GM23338 (cell line): ENCODE measurements at regions not wholly inside any gene's neighbourhood (a gene's known extent, or its start where the extent isn't known, plus 50 kb on each side); places are given as distances from the start of the nearest gene placed in this dataset.

Experiments used
- ATAC-seq: fragments of 200-7000 bp; cut with Tn5 transposase; 3 replicates; pipeline ENCODE4 v1.9.1; 2020
- DNase-seq: peaks from one replicate; pipeline ENCODE4 v3.0.0-alpha.2; 2015; ENCODE audit warnings: low spot score
- H2AFZ ChIP-seq: fragments of 200-600 bp; sonication (generic); 2 replicates; pipeline ENCODE4 v1.8.0; 2016; ENCODE audit warnings: antibody characterized with exemption, mild to moderate bottlenecking, moderate library complexity
- H3F3A ChIP-seq: fragments of 200-600 bp; sonication (generic); replicated peaks from 2 replicates; pipeline ENCODE4 v1.8.0; 2017; ENCODE audit warnings: antibody characterized with exemption, mixed run types, low read depth
- H3K27ac ChIP-seq: fragments of 200-600 bp; sonication (generic); 2 replicates; pipeline ENCODE4 v1.6.1; 2016; ENCODE audit warnings: low read depth
- H3K27me3 ChIP-seq: fragments of 200-600 bp; sonication (generic); 2 replicates; pipeline ENCODE4 v1.8.0; 2016; ENCODE audit warnings: mild to moderate bottlenecking, mixed run types, moderate library complexity; ENCODE audit not compliant: insufficient read depth
- H3K36me3 ChIP-seq: fragments of 200-600 bp; sonication (generic); 2 replicates; pipeline ENCODE4 v1.8.0; 2016; ENCODE audit warnings: mild to moderate bottlenecking; ENCODE audit not compliant: insufficient read depth
- H3K4me1 ChIP-seq: fragments of 200-600 bp; sonication (generic); 2 replicates; pipeline ENCODE4 v1.8.0; 2016; ENCODE audit warnings: mild to moderate bottlenecking, moderate library complexity; ENCODE audit not compliant: insufficient read depth
- H3K4me2 ChIP-seq: fragments of 200-600 bp; sonication (generic); 2 replicates; pipeline ENCODE4 v1.7.1; 2017; ENCODE audit warnings: mixed run types
- H3K4me3 ChIP-seq: fragments of 200-600 bp; sonication (generic); 2 replicates; pipeline ENCODE4 v1.6.1; 2016; ENCODE audit warnings: mixed run types
- H3K79me2 ChIP-seq: fragments of 200-600 bp; sonication (generic); replicated peaks from 2 replicates; pipeline ENCODE4 v1.8.0; 2017; ENCODE audit warnings: mild to moderate bottlenecking; ENCODE audit not compliant: insufficient read depth
- H3K9me2 ChIP-seq: fragments of 200-600 bp; sonication (generic); 2 replicates; pipeline ENCODE4 v1.8.0; 2017; ENCODE audit not compliant: insufficient read depth
- H4K20me1 ChIP-seq: fragments of 200-600 bp; sonication (generic); replicated peaks from 2 replicates; pipeline ENCODE4 v1.8.0; 2017; ENCODE audit warnings: mild to moderate bottlenecking; ENCODE audit not compliant: insufficient read depth
- H3K27ac Mint-ChIP-seq: 2 replicates; pipeline ENCODE4 v1.8.0; 2020; ENCODE audit warnings: inconsistent platforms, mild to moderate bottlenecking, moderate library complexity, mixed read lengths
- H3K27me3 Mint-ChIP-seq: 3 replicates; pipeline ENCODE4 v1.8.0; 2022; ENCODE audit warnings: low read depth, mild to moderate bottlenecking, moderate library complexity, mixed read lengths, inconsistent platforms; ENCODE audit not compliant: insufficient read depth, poor library complexity
- H3K36me3 Mint-ChIP-seq: 3 replicates; pipeline ENCODE4 v1.8.0; 2021; ENCODE audit warnings: low read depth, mild to moderate bottlenecking, inconsistent platforms, moderate library complexity, mixed read lengths
- H3K4me1 Mint-ChIP-seq: 3 replicates; pipeline ENCODE4 v1.8.0; 2020; ENCODE audit warnings: mild to moderate bottlenecking, inconsistent platforms, mixed read lengths
- H3K4me3 Mint-ChIP-seq: 3 replicates; pipeline ENCODE4 v1.8.0; 2021; ENCODE audit warnings: moderate library complexity, mild to moderate bottlenecking, inconsistent platforms, mixed read lengths
- H3K9me3 Mint-ChIP-seq: 3 replicates; pipeline ENCODE4 v1.8.0; 2020; ENCODE audit warnings: moderate library complexity, mild to moderate bottlenecking, inconsistent platforms, mixed read lengths
- CREB1 ChIP-seq: fragments of 250-450 bp; sonication (Bioruptor Pico); IDR thresholded peaks from 2 replicates; pipeline ENCODE4 v1.5.0; 2020; ENCODE audit warnings: low read depth, mild to moderate bottlenecking, moderate library complexity
- CTCF ChIP-seq, 2 experiments: fragments of 200-600 bp in 1 of 2; sonication (generic) in 1 of 2; conservative IDR thresholded peaks; 2 replicates each; pipeline versions ENCODE4 v1.5.1 to v1.6.1; 2016 to 2017; ENCODE audit warnings: antibody characterized with exemption in 2 of 2, low read depth in 2 of 2, mild to moderate bottlenecking in 2 of 2, moderate library complexity in 1 of 2
- ETS1 ChIP-seq: IDR thresholded peaks from 2 replicates; pipeline ENCODE4 v1.6.1; 2016; ENCODE audit warnings: antibody characterized with exemption
- EZH2 ChIP-seq: fragments of 200-600 bp; sonication (generic); IDR thresholded peaks from one replicate; pipeline ENCODE4 v1.8.0; 2017; ENCODE audit warnings: antibody characterized with exemption, mild to moderate bottlenecking, low read depth; ENCODE audit not compliant: unreplicated experiment
- EZH2phosphoT487 ChIP-seq: fragments of 200-600 bp; sonication (generic); IDR thresholded peaks from one replicate; pipeline ENCODE4 v1.8.1; 2018; ENCODE audit warnings: antibody characterized with exemption; ENCODE audit not compliant: unreplicated experiment
- JUNB ChIP-seq: IDR thresholded peaks from one replicate; pipeline ENCODE4 v1.6.1; 2016; ENCODE audit warnings: antibody characterized with exemption; ENCODE audit not compliant: unreplicated experiment
- NANOG ChIP-seq: IDR thresholded peaks from 2 replicates; pipeline ENCODE4 v1.6.1; 2016; ENCODE audit warnings: antibody characterized with exemption, borderline replicate concordance
- POLR2AphosphoS5 ChIP-seq: IDR thresholded peaks from 2 replicates; pipeline ENCODE4 v1.6.1; 2016; ENCODE audit warnings: antibody characterized with exemption, low read depth
- REST ChIP-seq: IDR thresholded peaks from one replicate; pipeline ENCODE4 v1.6.1; 2018; ENCODE audit warnings: antibody characterized with exemption; ENCODE audit not compliant: unreplicated experiment
- STAT1 ChIP-seq: IDR thresholded peaks from one replicate; pipeline ENCODE4 v1.6.1; 2016; ENCODE audit warnings: antibody characterized with exemption; ENCODE audit not compliant: unreplicated experiment
- ZNF114 ChIP-seq: fragments of 250-450 bp; sonication (Bioruptor Pico); IDR thresholded peaks from 2 replicates; pipeline ENCODE4 v1.5.0; 2020; ENCODE audit warnings: mild to moderate bottlenecking, moderate library complexity
- ZNF331 ChIP-seq: fragments of 250-450 bp; sonication (Bioruptor Pico); IDR thresholded peaks from 2 replicates; pipeline ENCODE4 v1.5.0; 2020; ENCODE audit warnings: low read depth, mild to moderate bottlenecking, moderate library complexity
- ZNF462 ChIP-seq: fragments of 250-450 bp; sonication (Bioruptor Pico); IDR thresholded peaks from 2 replicates; pipeline ENCODE4 v1.5.0; 2020; ENCODE audit warnings: mild to moderate bottlenecking, moderate library complexity

GRCh38 chr18:71865888-71866287, 678.3 kb downstream of the CBLN2 start (continued):
- no peak for TF ChIP-seq ZNF114
- no peak for TF ChIP-seq ZNF331

- Histone ChIP-seq H3K27ac (no peak overlapping the region), H3K4me2 (no peak overlapping the region), H3K4me3 (no peak overlapping the region), H3K9me2 (no peaks in the 10 kb centered on the region), H2AFZ (no peak overlapping the region), H3F3A (no peaks in the 10 kb centered on the region), H3K36me3 (no peaks in the 10 kb centered on the region; the same call in 1 of the 2 replicates), H3K79me2 (no peaks in the 10 kb centered on the region), H4K20me1 (no peaks in the 10 kb centered on the region), H3K4me1 (no peaks in the 10 kb centered on the region), H3K27me3 (no peaks in the 10 kb centered on the region)
- peaks cover 6% of the 10 kb centered on the region for H3K27me3 Mint-ChIP-seq
- TF ChIP-seq CTCF (conservative IDR thresholded peaks at IDR 0.05; ENCODE audit: low read depth in 2 of 2), result no peak
- TF ChIP-seq JUNB, result no peak
- no peak for TF ChIP-seq ETS1
- no peak for TF ChIP-seq ZNF114
- no peak for TF ChIP-seq ZNF462 (CRISPR knock-in tag)
- no peak for TF ChIP-seq CREB1
- no peak for TF ChIP-seq EZH2phosphoT487
- TF ChIP-seq STAT1, result no peak
- TF ChIP-seq ZNF331, result no peak
- no peak for TF ChIP-seq NANOG
- no peak for TF ChIP-seq POLR2AphosphoS5
- no peak for TF ChIP-seq REST
- no peak for TF ChIP-seq EZH2
- no peak overlapping the region for H3K4me3 Mint-ChIP-seq
- H3K36me3 Mint-ChIP-seq, result peaks cover 39% of the 10 kb centered on the region
- DNase-seq (no peak), ATAC-seq (no peak)
- H3K9me3 Mint-ChIP-seq, result peaks cover 89% of the 10 kb centered on the region
- no peaks in the 10 kb centered on the region for H3K4me1 Mint-ChIP-seq
- no peak overlapping the region for H3K27ac Mint-ChIP-seq
These were observed 693.5 kb downstream of the CBLN2 start for GRCh38 chr18:71850602-71851001.
